PC-9 (cell line): ENCODE measurements at regions not wholly inside any gene's neighbourhood (a gene's known extent, or its start where the extent isn't known, plus 50 kb on each side); places are given as distances from the start of the nearest gene placed in this dataset.

Experiments used
- BruUV-seq: library from RNA; stranded (reverse); fragments of 400-500 nt; replicated peaks from 2 replicates; lab custom pipeline; 2021; lab: Mats Ljungman, UMichigan
- CTCF ChIA-PET: fragments of 300-600 bp; sonication (Branson Sonifier 250); formaldehyde crosslinking; loops from one replicate; lab custom pipeline; 2022; ENCODE audit warnings: antibody characterized with exemption; lab: Charles Lee
- POLR2A ChIA-PET: fragments of 300-600 bp; sonication (Branson Sonifier 250); formaldehyde crosslinking; loops from one replicate; lab custom pipeline; 2022; ENCODE audit warnings: antibody characterized with exemption; ENCODE audit not compliant: unreplicated experiment; lab: Charles Lee
- DNase-seq, 2 experiments: peaks; one replicate each; pipeline versions ENCODE4 v3.0.0 to v3.0.0-alpha.2; 2015 to 2022; ENCODE audit warnings: mixed read lengths in 1 of 2
- H2AFZ ChIP-seq: fragments of 200-600 bp; sonication (generic); 2 replicates; pipeline ENCODE4 v1.8.1; 2017; ENCODE audit warnings: antibody characterized with exemption
- H3F3A ChIP-seq: fragments of 200-600 bp; sonication (generic); 2 replicates; pipeline ENCODE4 v1.8.1; 2017; ENCODE audit warnings: antibody characterized with exemption, mild to moderate bottlenecking, low read depth; ENCODE audit not compliant: insufficient read depth
- H3K27ac ChIP-seq: fragments of 200-600 bp; sonication (generic); 2 replicates; pipeline ENCODE4 v1.6.1; 2016; ENCODE audit warnings: mixed run types
- H3K27me3 ChIP-seq: fragments of 200-600 bp; sonication (generic); 2 replicates; pipeline ENCODE4 v1.6.1; 2016; ENCODE audit warnings: low read depth, mixed run types; ENCODE audit not compliant: insufficient read depth
- H3K36me3 ChIP-seq: fragments of 200-600 bp; sonication (generic); 2 replicates; pipeline ENCODE4 v1.6.1; 2016; ENCODE audit warnings: low read depth, mixed run types
- H3K4me1 ChIP-seq: fragments of 200-600 bp; sonication (generic); replicated peaks from 2 replicates; pipeline ENCODE4 v1.6.1; 2016; ENCODE audit warnings: mixed run types; ENCODE audit not compliant: insufficient read depth
- H3K4me2 ChIP-seq: fragments of 200-600 bp; sonication (generic); 2 replicates; pipeline ENCODE4 v1.6.1; 2017; ENCODE audit warnings: mixed run types
- H3K4me3 ChIP-seq: fragments of 200-600 bp; sonication (generic); 2 replicates; pipeline ENCODE4 v1.6.1; 2016; ENCODE audit warnings: mixed run types
- H3K79me2 ChIP-seq: fragments of 200-600 bp; sonication (generic); 2 replicates; pipeline ENCODE4 v1.6.1; 2017; ENCODE audit warnings: low read depth, mixed run types
- H3K9me2 ChIP-seq: fragments of 200-600 bp; sonication (generic); 2 replicates; pipeline ENCODE4 v1.8.1; 2017; ENCODE audit warnings: mild to moderate bottlenecking; ENCODE audit not compliant: insufficient read depth
- H3K9me3 ChIP-seq: fragments of 200-600 bp; sonication (generic); 2 replicates; pipeline ENCODE4 v1.8.1; 2016; ENCODE audit warnings: low read depth; ENCODE audit not compliant: insufficient read depth
- H4K20me1 ChIP-seq: fragments of 200-600 bp; sonication (generic); 2 replicates; pipeline ENCODE4 v1.8.1; 2017; ENCODE audit not compliant: insufficient read depth
- EZH2 ChIP-seq: fragments of 200-600 bp; sonication (generic); IDR thresholded peaks from 2 replicates; pipeline ENCODE4 v1.8.0; 2017; ENCODE audit warnings: antibody characterized with exemption, low read depth
- intact Hi-C: fragments of 100-400 bp; cut with micrococcal nuclease; formaldehyde crosslinking; loops from one replicate; pipeline ENCODE4 v1.10.0; 2022; ENCODE audit not compliant: unreplicated experiment
- TF ChIP-seq, protein P1 (sequence below): fragments of 200-600 bp; sonication (generic); conservative IDR thresholded peaks from 2 replicates; pipeline ENCODE4 v1.6.1; 2017; ENCODE audit warnings: mixed run types, antibody characterized with exemption, mild to moderate bottlenecking, moderate library complexity

DNA sequence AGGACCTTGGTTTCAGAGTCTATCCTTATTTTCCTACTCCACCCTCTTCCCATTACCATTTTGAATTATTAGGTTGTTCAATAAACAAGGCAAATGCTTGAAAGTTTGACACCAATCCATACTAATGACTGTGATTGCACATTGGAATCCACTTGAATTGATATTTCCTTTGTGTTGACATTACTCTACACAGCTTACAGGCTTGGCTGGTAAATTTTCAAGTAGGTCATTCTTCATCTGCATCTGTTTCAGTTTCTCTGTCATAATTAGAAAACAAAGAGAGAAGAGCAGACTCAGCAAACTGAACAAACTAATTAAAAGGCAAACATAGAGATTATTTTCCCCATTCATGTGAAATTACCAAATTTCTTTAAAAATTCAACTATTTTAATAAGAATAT is 732.9 kb upstream of the BCHE start:
- DNase-seq = no peak
- Histone ChIP-seq H3K36me3 (no peaks in the 10 kb centered on the region), H3K4me3 (no peak overlapping the region), H3K9me2 (no peaks in the 10 kb centered on the region), H2AFZ (no peak overlapping the region), H3K4me2 (no peak overlapping the region), H3K27me3 (no peaks in the 10 kb centered on the region), H3K79me2 (no peaks in the 10 kb centered on the region), H4K20me1 (no peaks in the 10 kb centered on the region), H3K27ac (no peak overlapping the region), H3K4me1 (no peaks in the 10 kb centered on the region), H3F3A (no peaks in the 10 kb centered on the region), H3K9me3 (no peaks in the 10 kb centered on the region; the same call in 1 of the 2 replicates)
- POLR2A ChIA-PET = no interaction called here
- no TSS peak for BruUV-seq
- intact Hi-C loops = no loop called here
- CTCF ChIA-PET = no interaction called here
- no peak for TF ChIP-seq EZH2
- TF ChIP-seq, protein P1, sequence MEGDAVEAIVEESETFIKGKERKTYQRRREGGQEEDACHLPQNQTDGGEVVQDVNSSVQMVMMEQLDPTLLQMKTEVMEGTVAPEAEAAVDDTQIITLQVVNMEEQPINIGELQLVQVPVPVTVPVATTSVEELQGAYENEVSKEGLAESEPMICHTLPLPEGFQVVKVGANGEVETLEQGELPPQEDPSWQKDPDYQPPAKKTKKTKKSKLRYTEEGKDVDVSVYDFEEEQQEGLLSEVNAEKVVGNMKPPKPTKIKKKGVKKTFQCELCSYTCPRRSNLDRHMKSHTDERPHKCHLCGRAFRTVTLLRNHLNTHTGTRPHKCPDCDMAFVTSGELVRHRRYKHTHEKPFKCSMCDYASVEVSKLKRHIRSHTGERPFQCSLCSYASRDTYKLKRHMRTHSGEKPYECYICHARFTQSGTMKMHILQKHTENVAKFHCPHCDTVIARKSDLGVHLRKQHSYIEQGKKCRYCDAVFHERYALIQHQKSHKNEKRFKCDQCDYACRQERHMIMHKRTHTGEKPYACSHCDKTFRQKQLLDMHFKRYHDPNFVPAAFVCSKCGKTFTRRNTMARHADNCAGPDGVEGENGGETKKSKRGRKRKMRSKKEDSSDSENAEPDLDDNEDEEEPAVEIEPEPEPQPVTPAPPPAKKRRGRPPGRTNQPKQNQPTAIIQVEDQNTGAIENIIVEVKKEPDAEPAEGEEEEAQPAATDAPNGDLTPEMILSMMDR = no peak

- Histone ChIP-seq H3K27me3 (no peaks in the 10 kb centered on the region), H3K9me3 (no peaks in the 10 kb centered on the region; the same call in 1 of the 2 replicates), H4K20me1 (no peaks in the 10 kb centered on the region), H3K27ac (no peak overlapping the region), H3F3A (no peaks in the 10 kb centered on the region), H3K79me2 (no peaks in the 10 kb centered on the region), H3K9me2 (no peaks in the 10 kb centered on the region), H3K36me3 (no peaks in the 10 kb centered on the region), H3K4me3 (no peak overlapping the region), H3K4me1 (no peaks in the 10 kb centered on the region), H3K4me2 (no peak overlapping the region), H2AFZ (no peak overlapping the region)
- intact Hi-C loops = no loop called here
- ChIA-PET POLR2A (no interaction called here), CTCF (no interaction called here)
- TF ChIP-seq, protein P1 = no peak
- no peak for TF ChIP-seq EZH2
- DNase-seq = no peak
- BruUV-seq = no TSS peak
Observed at GRCh38 chr3:166569589-166569988, 732.4 kb upstream of the BCHE start.

GRCh38 chr3:166560253-166560652 is 723.0 kb upstream of the BCHE start:
- TF ChIP-seq, protein P1 = no peak
- TF ChIP-seq EZH2 = no peak
- Histone ChIP-seq H3K27ac (no peak overlapping the region), H3K9me3 (no peaks in the 10 kb centered on the region), H3K27me3 (no peaks in the 10 kb centered on the region), H3F3A (no peaks in the 10 kb centered on the region), H3K79me2 (no peaks in the 10 kb centered on the region), H3K4me3 (no peak overlapping the region), H3K36me3 (no peaks in the 10 kb centered on the region), H4K20me1 (no peaks in the 10 kb centered on the region), H3K4me2 (no peak overlapping the region), H3K9me2 (no peaks in the 10 kb centered on the region), H2AFZ (no peak overlapping the region), H3K4me1 (no peaks in the 10 kb centered on the region)
- ChIA-PET POLR2A (no interaction called here), CTCF (interaction anchor here (0.6 kb wide), 1 partner anchor 1301 kb away, joined by 3 read pairs; no protein-coding TSS in a partner anchor)
- intact Hi-C loops = no loop called here
- no peak for DNase-seq
- no TSS peak for BruUV-seq
